GM23338 (cell line): ENCODE measurements at regions not wholly inside any gene's neighbourhood (a gene's known extent, or its start where the extent isn't known, plus 50 kb on each side); places are given as distances from the start of the nearest gene placed in this dataset.

Experiments
- ATAC-seq: fragments of 200-7000 bp; cut with Tn5 transposase; 3 replicates; pipeline ENCODE4 v1.9.1; 2020
- DNase-seq: peaks from one replicate; pipeline ENCODE4 v3.0.0-alpha.2; 2015; ENCODE audit warnings: low spot score
- H2AFZ ChIP-seq: fragments of 200-600 bp; sonication (generic); 2 replicates; pipeline ENCODE4 v1.8.0; 2016; ENCODE audit warnings: antibody characterized with exemption, mild to moderate bottlenecking, moderate library complexity
- H3F3A ChIP-seq: fragments of 200-600 bp; sonication (generic); replicated peaks from 2 replicates; pipeline ENCODE4 v1.8.0; 2017; ENCODE audit warnings: antibody characterized with exemption, mixed run types, low read depth
- H3K27ac ChIP-seq: fragments of 200-600 bp; sonication (generic); 2 replicates; pipeline ENCODE4 v1.6.1; 2016; ENCODE audit warnings: low read depth
- H3K27me3 ChIP-seq: fragments of 200-600 bp; sonication (generic); 2 replicates; pipeline ENCODE4 v1.8.0; 2016; ENCODE audit warnings: mild to moderate bottlenecking, mixed run types, moderate library complexity; ENCODE audit not compliant: insufficient read depth
- H3K36me3 ChIP-seq: fragments of 200-600 bp; sonication (generic); 2 replicates; pipeline ENCODE4 v1.8.0; 2016; ENCODE audit warnings: mild to moderate bottlenecking; ENCODE audit not compliant: insufficient read depth
- H3K4me1 ChIP-seq: fragments of 200-600 bp; sonication (generic); 2 replicates; pipeline ENCODE4 v1.8.0; 2016; ENCODE audit warnings: mild to moderate bottlenecking, moderate library complexity; ENCODE audit not compliant: insufficient read depth
- H3K4me2 ChIP-seq: fragments of 200-600 bp; sonication (generic); 2 replicates; pipeline ENCODE4 v1.7.1; 2017; ENCODE audit warnings: mixed run types
- H3K4me3 ChIP-seq: fragments of 200-600 bp; sonication (generic); 2 replicates; pipeline ENCODE4 v1.6.1; 2016; ENCODE audit warnings: mixed run types
- H3K79me2 ChIP-seq: fragments of 200-600 bp; sonication (generic); replicated peaks from 2 replicates; pipeline ENCODE4 v1.8.0; 2017; ENCODE audit warnings: mild to moderate bottlenecking; ENCODE audit not compliant: insufficient read depth
- H3K9me2 ChIP-seq: fragments of 200-600 bp; sonication (generic); 2 replicates; pipeline ENCODE4 v1.8.0; 2017; ENCODE audit not compliant: insufficient read depth
- H4K20me1 ChIP-seq: fragments of 200-600 bp; sonication (generic); replicated peaks from 2 replicates; pipeline ENCODE4 v1.8.0; 2017; ENCODE audit warnings: mild to moderate bottlenecking; ENCODE audit not compliant: insufficient read depth
- H3K27ac Mint-ChIP-seq: 2 replicates; pipeline ENCODE4 v1.8.0; 2020; ENCODE audit warnings: inconsistent platforms, mild to moderate bottlenecking, moderate library complexity, mixed read lengths
- H3K27me3 Mint-ChIP-seq: 3 replicates; pipeline ENCODE4 v1.8.0; 2022; ENCODE audit warnings: low read depth, mild to moderate bottlenecking, moderate library complexity, mixed read lengths, inconsistent platforms; ENCODE audit not compliant: insufficient read depth, poor library complexity
- H3K36me3 Mint-ChIP-seq: 3 replicates; pipeline ENCODE4 v1.8.0; 2021; ENCODE audit warnings: low read depth, mild to moderate bottlenecking, inconsistent platforms, moderate library complexity, mixed read lengths
- H3K4me1 Mint-ChIP-seq: 3 replicates; pipeline ENCODE4 v1.8.0; 2020; ENCODE audit warnings: mild to moderate bottlenecking, inconsistent platforms, mixed read lengths
- H3K4me3 Mint-ChIP-seq: 3 replicates; pipeline ENCODE4 v1.8.0; 2021; ENCODE audit warnings: moderate library complexity, mild to moderate bottlenecking, inconsistent platforms, mixed read lengths
- H3K9me3 Mint-ChIP-seq: 3 replicates; pipeline ENCODE4 v1.8.0; 2020; ENCODE audit warnings: moderate library complexity, mild to moderate bottlenecking, inconsistent platforms, mixed read lengths
- CREB1 ChIP-seq: fragments of 250-450 bp; sonication (Bioruptor Pico); IDR thresholded peaks from 2 replicates; pipeline ENCODE4 v1.5.0; 2020; ENCODE audit warnings: low read depth, mild to moderate bottlenecking, moderate library complexity
- CTCF ChIP-seq, 2 experiments: fragments of 200-600 bp in 1 of 2; sonication (generic) in 1 of 2; conservative IDR thresholded peaks; 2 replicates each; pipeline versions ENCODE4 v1.5.1 to v1.6.1; 2016 to 2017; ENCODE audit warnings: antibody characterized with exemption in 2 of 2, low read depth in 2 of 2, mild to moderate bottlenecking in 2 of 2, moderate library complexity in 1 of 2
- EZH2 ChIP-seq: fragments of 200-600 bp; sonication (generic); IDR thresholded peaks from one replicate; pipeline ENCODE4 v1.8.0; 2017; ENCODE audit warnings: antibody characterized with exemption, mild to moderate bottlenecking, low read depth; ENCODE audit not compliant: unreplicated experiment
- EZH2phosphoT487 ChIP-seq: fragments of 200-600 bp; sonication (generic); IDR thresholded peaks from one replicate; pipeline ENCODE4 v1.8.1; 2018; ENCODE audit warnings: antibody characterized with exemption; ENCODE audit not compliant: unreplicated experiment
- JUNB ChIP-seq: IDR thresholded peaks from one replicate; pipeline ENCODE4 v1.6.1; 2016; ENCODE audit warnings: antibody characterized with exemption; ENCODE audit not compliant: unreplicated experiment
- NANOG ChIP-seq: IDR thresholded peaks from 2 replicates; pipeline ENCODE4 v1.6.1; 2016; ENCODE audit warnings: antibody characterized with exemption, borderline replicate concordance
- POLR2AphosphoS5 ChIP-seq: IDR thresholded peaks from 2 replicates; pipeline ENCODE4 v1.6.1; 2016; ENCODE audit warnings: antibody characterized with exemption, low read depth
- STAT1 ChIP-seq: IDR thresholded peaks from one replicate; pipeline ENCODE4 v1.6.1; 2016; ENCODE audit warnings: antibody characterized with exemption; ENCODE audit not compliant: unreplicated experiment
- ZNF331 ChIP-seq: fragments of 250-450 bp; sonication (Bioruptor Pico); IDR thresholded peaks from 2 replicates; pipeline ENCODE4 v1.5.0; 2020; ENCODE audit warnings: low read depth, mild to moderate bottlenecking, moderate library complexity
- TF ChIP-seq, protein P1 (sequence below): IDR thresholded peaks from 2 replicates; pipeline ENCODE4 v1.6.1; 2016; ENCODE audit warnings: antibody characterized with exemption
- TF ChIP-seq, protein P2 (sequence below): fragments of 250-450 bp; sonication (Bioruptor Pico); IDR thresholded peaks from 2 replicates; pipeline ENCODE4 v1.5.0; 2020; ENCODE audit warnings: mild to moderate bottlenecking, moderate library complexity

DNA sequence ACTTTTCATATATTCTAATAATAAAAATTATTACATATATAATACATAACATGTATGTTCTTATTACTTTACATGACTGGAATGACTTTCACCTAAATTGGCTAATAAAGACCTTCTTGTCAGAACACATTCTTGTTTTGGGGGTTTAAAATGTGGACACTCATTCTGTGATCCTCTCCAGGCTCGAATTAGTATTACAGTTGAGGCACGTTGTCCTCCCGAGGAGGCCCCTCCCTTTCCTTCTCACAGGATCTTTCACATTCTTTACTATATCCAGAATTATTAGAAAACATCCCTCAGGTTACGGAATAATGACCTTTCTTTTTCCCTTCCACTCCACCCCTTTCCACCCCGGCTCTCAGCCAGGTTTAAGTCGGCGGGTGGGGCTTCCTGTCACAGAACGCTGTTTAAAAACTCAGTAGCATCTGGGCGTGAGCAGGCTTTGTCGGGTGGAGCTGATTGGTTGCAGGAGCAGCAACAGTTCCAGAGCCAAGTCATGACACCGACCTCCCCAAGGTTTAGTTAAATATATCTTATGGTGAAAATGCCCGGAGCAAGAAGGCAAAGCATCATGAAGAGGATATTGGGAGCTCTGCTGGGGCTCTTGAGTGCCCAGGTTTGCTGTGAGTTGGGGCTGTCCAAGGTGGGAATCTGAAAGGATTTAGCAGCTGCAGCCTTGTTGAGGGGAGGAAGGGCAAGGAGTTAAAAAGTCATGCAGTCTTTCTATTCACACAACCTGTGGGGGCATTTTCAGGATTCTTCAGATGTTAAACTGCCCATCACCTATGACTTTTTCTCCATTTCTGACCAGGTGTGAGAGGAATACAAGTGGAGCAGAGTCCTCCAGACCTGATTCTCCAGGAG is 396.7 kb upstream of the OR4E1 start:
- Histone ChIP-seq H3K79me2 (no peaks in the 10 kb centered on the region), H3K27me3 (no peaks in the 10 kb centered on the region), H3K9me2 (no peaks in the 10 kb centered on the region), H3F3A (no peaks in the 10 kb centered on the region), H3K4me3 (peak overlapping the region; percentile 43), H3K27ac (no peak overlapping the region), H3K4me2 (peak overlapping the region; percentile 56), H4K20me1 (no peaks in the 10 kb centered on the region), H2AFZ (peak overlapping the region; percentile 19), H3K36me3 (no peaks in the 10 kb centered on the region), H3K4me1 (0 out of 2 replicates have a peak, but pooled peaks cover 4% of the 10 kb centered on the region)
- peak overlapping the region; percentile 75 for H3K4me3 Mint-ChIP-seq
- H3K27me3 Mint-ChIP-seq, result no peaks in the 10 kb centered on the region
- peak; percentile 95 for ATAC-seq
- H3K4me1 Mint-ChIP-seq, result peaks cover 16% of the 10 kb centered on the region; the same call in 2 of the 3 replicates
- H3K36me3 Mint-ChIP-seq, result no peaks in the 10 kb centered on the region
- H3K27ac Mint-ChIP-seq, result peak overlapping the region; percentile 19; the same call in 1 of the 2 replicates
- TF ChIP-seq ZNF331 (no peak), EZH2phosphoT487 (no peak), NANOG (no peak), EZH2 (no peak), POLR2AphosphoS5 (no peak), STAT1 (no peak), JUNB (no peak), CREB1 (CRISPR knock-in tag) (no peak)
- TF ChIP-seq, protein P1, sequence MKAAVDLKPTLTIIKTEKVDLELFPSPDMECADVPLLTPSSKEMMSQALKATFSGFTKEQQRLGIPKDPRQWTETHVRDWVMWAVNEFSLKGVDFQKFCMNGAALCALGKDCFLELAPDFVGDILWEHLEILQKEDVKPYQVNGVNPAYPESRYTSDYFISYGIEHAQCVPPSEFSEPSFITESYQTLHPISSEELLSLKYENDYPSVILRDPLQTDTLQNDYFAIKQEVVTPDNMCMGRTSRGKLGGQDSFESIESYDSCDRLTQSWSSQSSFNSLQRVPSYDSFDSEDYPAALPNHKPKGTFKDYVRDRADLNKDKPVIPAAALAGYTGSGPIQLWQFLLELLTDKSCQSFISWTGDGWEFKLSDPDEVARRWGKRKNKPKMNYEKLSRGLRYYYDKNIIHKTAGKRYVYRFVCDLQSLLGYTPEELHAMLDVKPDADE, result no peak
- DNase-seq, result peak; percentile 72
- H3K9me3 Mint-ChIP-seq, result no peaks in the 10 kb centered on the region

DNA sequence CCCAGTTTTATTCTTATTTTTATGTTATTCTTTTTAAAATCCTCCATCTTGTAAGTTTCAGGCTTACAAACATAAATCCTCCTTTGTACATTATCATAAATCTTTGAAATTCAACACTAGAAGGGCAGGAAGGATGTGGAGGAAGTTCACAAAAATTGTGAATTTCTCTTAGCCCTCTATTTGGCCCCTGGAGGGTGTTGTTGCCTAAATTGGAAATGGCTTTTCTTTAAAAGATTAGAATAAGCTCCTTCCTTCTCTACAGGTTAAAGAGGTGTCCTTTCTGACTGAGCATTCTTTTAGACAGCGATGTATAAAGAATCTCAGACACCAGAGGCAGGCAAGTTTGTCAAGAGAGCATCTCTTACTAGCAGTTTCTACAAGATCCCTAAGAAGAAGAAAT is 391.7 kb upstream of the OR4E1 start:
- H3K27me3 ChIP-seq, result no peaks in the 10 kb centered on the region
- Mint-ChIP-seq H3K27ac (0 out of 2 replicates have a peak overlapping the region, but pooled peaks have one; percentile 3), H3K27me3 (no peaks in the 10 kb centered on the region), H3K9me3 (no peaks in the 10 kb centered on the region), H3K4me3 (no peak overlapping the region), H3K36me3 (no peaks in the 10 kb centered on the region), H3K4me1 (peaks cover 8% of the 10 kb centered on the region; the same call in 2 of the 3 replicates)
- H2AFZ ChIP-seq, result peak overlapping the region; percentile 14; the same call in 1 of the 2 replicates
- no peak overlapping the region for H3K4me2 ChIP-seq
- no peaks in the 10 kb centered on the region for H3K4me1 ChIP-seq
- no peak overlapping the region for H3K27ac ChIP-seq
- no peaks in the 10 kb centered on the region for H3F3A ChIP-seq
- no peaks in the 10 kb centered on the region for H3K36me3 ChIP-seq
- H3K79me2 ChIP-seq, result no peaks in the 10 kb centered on the region
- no peak for DNase-seq
- H3K9me2 ChIP-seq, result no peaks in the 10 kb centered on the region
- H4K20me1 ChIP-seq, result no peaks in the 10 kb centered on the region
- ATAC-seq, result no peak
- no peak overlapping the region for H3K4me3 ChIP-seq
- TF ChIP-seq CTCF (conservative IDR thresholded peaks at IDR 0.05; ENCODE audit: low read depth in 2 of 2), result no peak
- no peak for TF ChIP-seq NANOG
- no peak for TF ChIP-seq EZH2phosphoT487
- no peak for TF ChIP-seq STAT1
- no peak for TF ChIP-seq ZNF331
- TF ChIP-seq, protein P2, sequence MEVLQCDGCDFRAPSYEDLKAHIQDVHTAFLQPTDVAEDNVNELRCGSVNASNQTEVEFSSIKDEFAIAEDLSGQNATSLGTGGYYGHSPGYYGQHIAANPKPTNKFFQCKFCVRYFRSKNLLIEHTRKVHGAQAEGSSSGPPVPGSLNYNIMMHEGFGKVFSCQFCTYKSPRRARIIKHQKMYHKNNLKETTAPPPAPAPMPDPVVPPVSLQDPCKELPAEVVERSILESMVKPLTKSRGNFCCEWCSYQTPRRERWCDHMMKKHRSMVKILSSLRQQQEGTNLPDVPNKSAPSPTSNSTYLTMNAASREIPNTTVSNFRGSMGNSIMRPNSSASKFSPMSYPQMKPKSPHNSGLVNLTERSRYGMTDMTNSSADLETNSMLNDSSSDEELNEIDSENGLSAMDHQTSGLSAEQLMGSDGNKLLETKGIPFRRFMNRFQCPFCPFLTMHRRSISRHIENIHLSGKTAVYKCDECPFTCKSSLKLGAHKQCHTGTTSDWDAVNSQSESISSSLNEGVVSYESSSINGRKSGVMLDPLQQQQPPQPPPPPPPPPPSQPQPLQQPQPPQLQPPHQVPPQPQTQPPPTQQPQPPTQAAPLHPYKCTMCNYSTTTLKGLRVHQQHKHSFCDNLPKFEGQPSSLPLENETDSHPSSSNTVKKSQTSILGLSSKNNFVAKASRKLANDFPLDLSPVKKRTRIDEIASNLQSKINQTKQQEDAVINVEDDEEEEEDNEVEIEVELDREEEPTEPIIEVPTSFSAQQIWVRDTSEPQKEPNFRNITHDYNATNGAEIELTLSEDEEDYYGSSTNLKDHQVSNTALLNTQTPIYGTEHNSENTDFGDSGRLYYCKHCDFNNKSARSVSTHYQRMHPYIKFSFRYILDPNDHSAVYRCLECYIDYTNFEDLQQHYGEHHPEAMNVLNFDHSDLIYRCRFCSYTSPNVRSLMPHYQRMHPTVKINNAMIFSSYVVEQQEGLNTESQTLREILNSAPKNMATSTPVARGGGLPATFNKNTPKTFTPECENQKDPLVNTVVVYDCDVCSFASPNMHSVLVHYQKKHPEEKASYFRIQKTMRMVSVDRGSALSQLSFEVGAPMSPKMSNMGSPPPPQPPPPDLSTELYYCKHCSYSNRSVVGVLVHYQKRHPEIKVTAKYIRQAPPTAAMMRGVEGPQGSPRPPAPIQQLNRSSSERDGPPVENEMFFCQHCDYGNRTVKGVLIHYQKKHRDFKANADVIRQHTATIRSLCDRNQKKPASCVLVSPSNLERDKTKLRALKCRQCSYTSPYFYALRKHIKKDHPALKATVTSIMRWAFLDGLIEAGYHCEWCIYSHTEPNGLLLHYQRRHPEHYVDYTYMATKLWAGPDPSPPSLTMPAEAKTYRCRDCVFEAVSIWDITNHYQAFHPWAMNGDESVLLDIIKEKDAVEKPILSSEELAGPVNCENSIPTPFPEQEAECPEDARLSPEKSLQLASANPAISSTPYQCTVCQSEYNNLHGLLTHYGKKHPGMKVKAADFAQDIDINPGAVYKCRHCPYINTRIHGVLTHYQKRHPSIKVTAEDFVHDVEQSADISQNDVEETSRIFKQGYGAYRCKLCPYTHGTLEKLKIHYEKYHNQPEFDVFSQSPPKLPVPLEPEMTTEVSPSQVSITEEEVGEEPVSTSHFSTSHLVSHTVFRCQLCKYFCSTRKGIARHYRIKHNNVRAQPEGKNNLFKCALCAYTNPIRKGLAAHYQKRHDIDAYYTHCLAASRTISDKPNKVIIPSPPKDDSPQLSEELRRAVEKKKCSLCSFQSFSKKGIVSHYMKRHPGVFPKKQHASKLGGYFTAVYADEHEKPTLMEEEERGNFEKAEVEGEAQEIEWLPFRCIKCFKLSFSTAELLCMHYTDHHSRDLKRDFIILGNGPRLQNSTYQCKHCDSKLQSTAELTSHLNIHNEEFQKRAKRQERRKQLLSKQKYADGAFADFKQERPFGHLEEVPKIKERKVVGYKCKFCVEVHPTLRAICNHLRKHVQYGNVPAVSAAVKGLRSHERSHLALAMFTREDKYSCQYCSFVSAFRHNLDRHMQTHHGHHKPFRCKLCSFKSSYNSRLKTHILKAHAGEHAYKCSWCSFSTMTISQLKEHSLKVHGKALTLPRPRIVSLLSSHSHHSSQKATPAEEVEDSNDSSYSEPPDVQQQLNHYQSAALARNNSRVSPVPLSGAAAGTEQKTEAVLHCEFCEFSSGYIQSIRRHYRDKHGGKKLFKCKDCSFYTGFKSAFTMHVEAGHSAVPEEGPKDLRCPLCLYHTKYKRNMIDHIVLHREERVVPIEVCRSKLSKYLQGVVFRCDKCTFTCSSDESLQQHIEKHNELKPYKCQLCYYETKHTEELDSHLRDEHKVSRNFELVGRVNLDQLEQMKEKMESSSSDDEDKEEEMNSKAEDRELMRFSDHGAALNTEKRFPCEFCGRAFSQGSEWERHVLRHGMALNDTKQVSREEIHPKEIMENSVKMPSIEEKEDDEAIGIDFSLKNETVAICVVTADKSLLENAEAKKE (CRISPR knock-in tag), result no peak
- no peak for TF ChIP-seq EZH2
